PC-9 (cell line): ENCODE measurements at regions not wholly inside any gene's neighbourhood (a gene's known extent, or its start where the extent isn't known, plus 50 kb on each side); places are given as distances from the start of the nearest gene placed in this dataset.

ENCODE experiments used
- BruUV-seq: library from RNA; stranded (reverse); fragments of 400-500 nt; replicated peaks from 2 replicates; lab custom pipeline; 2021; lab: Mats Ljungman, UMichigan
- CTCF ChIA-PET: fragments of 300-600 bp; sonication (Branson Sonifier 250); formaldehyde crosslinking; loops from one replicate; lab custom pipeline; 2022; ENCODE audit warnings: antibody characterized with exemption; lab: Charles Lee
- POLR2A ChIA-PET: fragments of 300-600 bp; sonication (Branson Sonifier 250); formaldehyde crosslinking; loops from one replicate; lab custom pipeline; 2022; ENCODE audit warnings: antibody characterized with exemption; ENCODE audit not compliant: unreplicated experiment; lab: Charles Lee
- DNase-seq, 2 experiments: peaks; one replicate each; pipeline versions ENCODE4 v3.0.0 to v3.0.0-alpha.2; 2015 to 2022; ENCODE audit warnings: mixed read lengths in 1 of 2
- H2AFZ ChIP-seq: fragments of 200-600 bp; sonication (generic); 2 replicates; pipeline ENCODE4 v1.8.1; 2017; ENCODE audit warnings: antibody characterized with exemption
- H3F3A ChIP-seq: fragments of 200-600 bp; sonication (generic); 2 replicates; pipeline ENCODE4 v1.8.1; 2017; ENCODE audit warnings: antibody characterized with exemption, mild to moderate bottlenecking, low read depth; ENCODE audit not compliant: insufficient read depth
- H3K27ac ChIP-seq: fragments of 200-600 bp; sonication (generic); 2 replicates; pipeline ENCODE4 v1.6.1; 2016; ENCODE audit warnings: mixed run types
- H3K27me3 ChIP-seq: fragments of 200-600 bp; sonication (generic); 2 replicates; pipeline ENCODE4 v1.6.1; 2016; ENCODE audit warnings: low read depth, mixed run types; ENCODE audit not compliant: insufficient read depth
- H3K36me3 ChIP-seq: fragments of 200-600 bp; sonication (generic); 2 replicates; pipeline ENCODE4 v1.6.1; 2016; ENCODE audit warnings: low read depth, mixed run types
- H3K4me1 ChIP-seq: fragments of 200-600 bp; sonication (generic); replicated peaks from 2 replicates; pipeline ENCODE4 v1.6.1; 2016; ENCODE audit warnings: mixed run types; ENCODE audit not compliant: insufficient read depth
- H3K4me2 ChIP-seq: fragments of 200-600 bp; sonication (generic); 2 replicates; pipeline ENCODE4 v1.6.1; 2017; ENCODE audit warnings: mixed run types
- H3K4me3 ChIP-seq: fragments of 200-600 bp; sonication (generic); 2 replicates; pipeline ENCODE4 v1.6.1; 2016; ENCODE audit warnings: mixed run types
- H3K79me2 ChIP-seq: fragments of 200-600 bp; sonication (generic); 2 replicates; pipeline ENCODE4 v1.6.1; 2017; ENCODE audit warnings: low read depth, mixed run types
- H3K9me2 ChIP-seq: fragments of 200-600 bp; sonication (generic); 2 replicates; pipeline ENCODE4 v1.8.1; 2017; ENCODE audit warnings: mild to moderate bottlenecking; ENCODE audit not compliant: insufficient read depth
- H3K9me3 ChIP-seq: fragments of 200-600 bp; sonication (generic); 2 replicates; pipeline ENCODE4 v1.8.1; 2016; ENCODE audit warnings: low read depth; ENCODE audit not compliant: insufficient read depth
- H4K20me1 ChIP-seq: fragments of 200-600 bp; sonication (generic); 2 replicates; pipeline ENCODE4 v1.8.1; 2017; ENCODE audit not compliant: insufficient read depth
- EZH2 ChIP-seq: fragments of 200-600 bp; sonication (generic); IDR thresholded peaks from 2 replicates; pipeline ENCODE4 v1.8.0; 2017; ENCODE audit warnings: antibody characterized with exemption, low read depth
- intact Hi-C: fragments of 100-400 bp; cut with micrococcal nuclease; formaldehyde crosslinking; loops from one replicate; pipeline ENCODE4 v1.10.0; 2022; ENCODE audit not compliant: unreplicated experiment
- TF ChIP-seq, protein P1 (sequence below): fragments of 200-600 bp; sonication (generic); conservative IDR thresholded peaks from 2 replicates; pipeline ENCODE4 v1.6.1; 2017; ENCODE audit warnings: mixed run types, antibody characterized with exemption, mild to moderate bottlenecking, moderate library complexity

DNA sequence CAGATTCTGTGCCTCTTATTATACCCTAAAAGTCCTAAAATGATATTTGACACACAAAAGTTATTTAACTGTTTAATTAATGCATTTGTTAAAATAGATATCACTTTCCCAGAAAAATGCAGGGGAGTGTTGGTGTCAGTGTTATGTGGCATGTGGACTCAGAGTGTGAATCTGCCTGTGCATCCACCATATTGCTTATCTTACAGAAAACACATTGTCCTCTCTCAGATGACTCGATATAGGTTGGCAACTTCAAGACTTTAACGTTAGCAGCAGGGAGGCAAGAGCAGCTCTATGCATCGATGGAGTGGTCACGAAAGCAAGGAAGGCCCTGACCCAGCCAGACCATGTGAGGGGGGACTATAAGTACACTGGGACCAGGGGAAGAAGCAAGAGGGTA, 165.4 kb upstream of the DCBLD2 start:
- H3K27me3 ChIP-seq: peaks cover 5% of the 10 kb centered on the region
- no peaks in the 10 kb centered on the region for H3F3A ChIP-seq
- no TSS peak for BruUV-seq
- ChIA-PET POLR2A (no interaction called here), CTCF (no interaction called here)
- H4K20me1 ChIP-seq: no peaks in the 10 kb centered on the region
- no peaks in the 10 kb centered on the region for H3K36me3 ChIP-seq
- H3K79me2 ChIP-seq: no peaks in the 10 kb centered on the region
- no peak overlapping the region for H3K27ac ChIP-seq
- intact Hi-C loops: no loop called here
- TF ChIP-seq, protein P1, sequence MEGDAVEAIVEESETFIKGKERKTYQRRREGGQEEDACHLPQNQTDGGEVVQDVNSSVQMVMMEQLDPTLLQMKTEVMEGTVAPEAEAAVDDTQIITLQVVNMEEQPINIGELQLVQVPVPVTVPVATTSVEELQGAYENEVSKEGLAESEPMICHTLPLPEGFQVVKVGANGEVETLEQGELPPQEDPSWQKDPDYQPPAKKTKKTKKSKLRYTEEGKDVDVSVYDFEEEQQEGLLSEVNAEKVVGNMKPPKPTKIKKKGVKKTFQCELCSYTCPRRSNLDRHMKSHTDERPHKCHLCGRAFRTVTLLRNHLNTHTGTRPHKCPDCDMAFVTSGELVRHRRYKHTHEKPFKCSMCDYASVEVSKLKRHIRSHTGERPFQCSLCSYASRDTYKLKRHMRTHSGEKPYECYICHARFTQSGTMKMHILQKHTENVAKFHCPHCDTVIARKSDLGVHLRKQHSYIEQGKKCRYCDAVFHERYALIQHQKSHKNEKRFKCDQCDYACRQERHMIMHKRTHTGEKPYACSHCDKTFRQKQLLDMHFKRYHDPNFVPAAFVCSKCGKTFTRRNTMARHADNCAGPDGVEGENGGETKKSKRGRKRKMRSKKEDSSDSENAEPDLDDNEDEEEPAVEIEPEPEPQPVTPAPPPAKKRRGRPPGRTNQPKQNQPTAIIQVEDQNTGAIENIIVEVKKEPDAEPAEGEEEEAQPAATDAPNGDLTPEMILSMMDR: no peak
- no peak for TF ChIP-seq EZH2
- no peaks in the 10 kb centered on the region for H3K9me3 ChIP-seq
- H3K9me2 ChIP-seq: no peaks in the 10 kb centered on the region
- no peak for DNase-seq
- no peak overlapping the region for H3K4me2 ChIP-seq
- H2AFZ ChIP-seq: no peak overlapping the region
- no peak overlapping the region for H3K4me3 ChIP-seq
- H3K4me1 ChIP-seq: no peaks in the 10 kb centered on the region

DNA sequence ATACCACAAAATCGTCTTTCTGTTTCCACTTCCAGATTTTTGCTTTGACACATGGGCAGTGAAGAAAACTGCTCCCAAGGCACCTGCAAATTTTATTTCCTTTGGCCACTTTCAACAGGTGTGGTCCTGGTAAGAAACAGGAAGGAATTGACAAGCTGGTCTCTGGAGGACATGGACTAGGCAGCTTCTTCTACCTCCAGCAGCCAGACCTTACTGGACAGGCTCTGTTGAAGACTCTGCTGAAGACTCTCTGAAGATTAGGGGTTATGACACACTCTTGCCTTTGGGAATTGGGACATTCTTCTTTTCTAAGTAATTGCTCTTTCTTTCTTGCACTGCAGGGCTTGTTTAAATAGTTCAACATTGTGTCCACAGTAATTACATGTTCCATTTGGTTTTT, 147.7 kb upstream of the DCBLD2 start:
- H3K4me1 ChIP-seq: no peaks in the 10 kb centered on the region
- no peak overlapping the region for H3K4me3 ChIP-seq
- no peaks in the 10 kb centered on the region for H3K27me3 ChIP-seq
- H3K9me2 ChIP-seq: 0 out of 2 replicates have a peak, but pooled peaks cover 3% of the 10 kb centered on the region
- H3K79me2 ChIP-seq: no peaks in the 10 kb centered on the region
- H4K20me1 ChIP-seq: no peaks in the 10 kb centered on the region
- ChIA-PET POLR2A (no interaction called here), CTCF (no interaction called here)
- H3K9me3 ChIP-seq: no peaks in the 10 kb centered on the region
- no peak overlapping the region for H3K4me2 ChIP-seq
- BruUV-seq: no TSS peak
- no peak overlapping the region for H2AFZ ChIP-seq
- no peaks in the 10 kb centered on the region for H3K36me3 ChIP-seq
- DNase-seq: no peak
- no peaks in the 10 kb centered on the region for H3F3A ChIP-seq
- no peak overlapping the region for H3K27ac ChIP-seq
- TF ChIP-seq, protein P1: no peak
- no peak for TF ChIP-seq EZH2
- intact Hi-C loops: no loop called here

DNA sequence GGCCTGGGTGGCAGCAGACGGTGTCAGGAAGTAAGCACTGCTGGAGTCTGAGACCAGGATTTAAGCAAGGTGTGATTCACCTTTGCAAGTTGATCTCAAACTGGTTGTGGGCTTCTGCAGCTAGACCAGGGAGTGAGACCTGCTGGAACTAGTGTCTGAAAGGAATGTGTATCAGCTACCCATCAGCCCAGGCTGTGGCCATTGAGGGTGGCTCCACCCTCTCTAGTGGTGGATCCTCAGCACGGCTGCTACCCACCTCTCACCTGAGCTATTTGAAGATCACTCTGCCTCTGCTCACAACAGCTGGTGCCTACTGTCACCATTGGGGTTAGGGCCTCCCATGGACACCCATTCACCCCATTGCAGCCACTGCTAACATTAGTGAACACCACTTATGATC, 140.3 kb upstream of the DCBLD2 start:
- Histone ChIP-seq H3K9me2 (no peaks in the 10 kb centered on the region), H3K27me3 (no peaks in the 10 kb centered on the region), H3K27ac (no peak overlapping the region), H3K4me3 (no peak overlapping the region), H2AFZ (no peak overlapping the region), H3K79me2 (no peaks in the 10 kb centered on the region), H3K36me3 (no peaks in the 10 kb centered on the region), H3K9me3 (no peaks in the 10 kb centered on the region), H3F3A (no peaks in the 10 kb centered on the region), H4K20me1 (no peaks in the 10 kb centered on the region), H3K4me2 (no peak overlapping the region), H3K4me1 (no peaks in the 10 kb centered on the region)
- CTCF ChIA-PET: no interaction called here
- DNase-seq: no peak
- TF ChIP-seq, protein P1: no peak
- TF ChIP-seq EZH2: no peak
- intact Hi-C loops: no loop called here
- BruUV-seq: no TSS peak
- POLR2A ChIA-PET: no interaction called here
